K562 (cell line): ENCODE measurements at regions not wholly inside any gene's neighbourhood (a gene's known extent, or its start where the extent isn't known, plus 50 kb on each side); places are given as distances from the start of the nearest gene placed in this dataset.

Experiments used
- ATAC-seq: fragments of 200-7000 bp; cut with Tn5 transposase; 3 replicates; pipeline ENCODE4 v1.9.1; 2020; ENCODE audit warnings: moderate library complexity
- BruUV-seq: library from RNA; stranded (reverse); fragments of 400-500 nt; replicated peaks from 2 replicates; lab custom pipeline; 2021; lab: Mats Ljungman, UMichigan
- CTCF ChIA-PET: fragments of 300-600 bp; formaldehyde crosslinking; extraction: SDS; loops from one replicate; lab custom pipeline; 2021; ENCODE audit warnings: low intra/inter-chr PET ratio; lab: Yijun Ruan, JAX
- POLR2A ChIA-PET: fragments of 300-600, 350-650 bp; sonication (Branson Sonifier 250); formaldehyde crosslinking; extraction: SDS; loops from one replicate; lab custom pipeline; 2021; ENCODE audit warnings: antibody characterized with exemption, inconsistent platforms; lab: Yijun Ruan, JAX
- DNase-seq, 4 experiments: peaks; one replicate each; pipeline versions ENCODE4 v3.0.0 to v3.0.0-alpha.2; 2011 to 2018; ENCODE audit warnings: low spot score in 3 of 4, mixed read lengths in 3 of 4; ENCODE audit errors: extremely low read depth in 1 of 4
- FAIRE-seq: peaks from 2 replicates; lab custom pipeline; 2011; peaks lifted over from hg19 to GRCh38; lab: Jason Lieb, UNC
- H2AFZ ChIP-seq: 2 replicates; pipeline ENCODE4 v1.6.0; 2011; ENCODE audit warnings: low read depth, low read length, control low read depth, inconsistent platforms
- H3K27ac ChIP-seq: fragments of 200-600 bp; 3 replicates; pipeline ENCODE4 v1.8.0; 2011; ENCODE audit warnings: low read depth, mild to moderate bottlenecking, control low read depth, inconsistent platforms, low read length, moderate library complexity, mixed read lengths; ENCODE audit errors: extremely low read depth
- H3K27me3 ChIP-seq, 2 experiments: fragments of 300-600 bp in 1 of 2; 2 replicates in 1 of 2; 3 replicates in 1 of 2; pipeline versions ENCODE4 v1.6.0 to v1.8.0; 2011; ENCODE audit warnings: inconsistent platforms in 2 of 2, low read length in 2 of 2, mild to moderate bottlenecking in 1 of 2, mixed read lengths in 1 of 2, moderate library complexity in 1 of 2; ENCODE audit not compliant: control insufficient read depth in 2 of 2, insufficient read depth in 2 of 2
- H3K36me3 ChIP-seq: fragments of 300-600 bp; 3 replicates; pipeline ENCODE4 v1.8.0; 2011; ENCODE audit warnings: mild to moderate bottlenecking, low read length, inconsistent platforms; ENCODE audit not compliant: control insufficient read depth, insufficient read depth
- H3K4me1 ChIP-seq, 2 experiments: fragments of 200-600 bp in 1 of 2; replicated peaks in 1 of 2; 2 replicates in 1 of 2; 3 replicates in 1 of 2; pipeline versions ENCODE4 v1.5.1 to v1.8.0; 2011; ENCODE audit warnings: inconsistent platforms in 2 of 2, low read length in 2 of 2, mild to moderate bottlenecking in 1 of 2, mixed read lengths in 1 of 2, moderate library complexity in 1 of 2; ENCODE audit not compliant: control insufficient read depth in 2 of 2, insufficient read depth in 2 of 2
- H3K4me2 ChIP-seq: 2 replicates; pipeline ENCODE4 v1.6.1; 2011; ENCODE audit warnings: low read length, control low read depth, inconsistent platforms, mixed read lengths; ENCODE audit not compliant: insufficient read depth
- H3K4me3 ChIP-seq: fragments of 200-600 bp; sonication (generic), shearing (Covaris generic); 2 replicates; pipeline ENCODE4 v1.5.1; 2016; ENCODE audit warnings: control low read depth, inconsistent platforms
- H3K79me2 ChIP-seq: fragments of 200-600 bp; 3 replicates; pipeline ENCODE4 v1.8.0; 2011; ENCODE audit warnings: low read length, inconsistent platforms; ENCODE audit not compliant: control insufficient read depth, insufficient read depth
- H3K9ac ChIP-seq, 2 experiments: 2 replicates each; pipeline versions ENCODE4 v1.6.0 to v1.6.1; 2011; ENCODE audit warnings: low read depth in 2 of 2, low read length in 2 of 2, control low read depth in 1 of 2, inconsistent platforms in 1 of 2, mild to moderate bottlenecking in 1 of 2, mixed read lengths in 1 of 2; ENCODE audit not compliant: insufficient read depth in 1 of 2
- H3K9me1 ChIP-seq: one replicate; pipeline ENCODE4 v1.6.0; 2011; ENCODE audit warnings: inconsistent platforms, mild to moderate bottlenecking, low read length, moderate library complexity; ENCODE audit not compliant: control insufficient read depth, insufficient read depth
- H3K9me3 ChIP-seq: replicated peaks from 2 replicates; pipeline ENCODE4 v1.5.1; 2011; ENCODE audit warnings: low read depth, low read length, inconsistent platforms; ENCODE audit not compliant: control insufficient read depth, insufficient read depth
- H4K20me1 ChIP-seq: replicated peaks from 2 replicates; pipeline ENCODE4 v1.6.1; 2011; ENCODE audit warnings: low read length, inconsistent platforms, mixed read lengths; ENCODE audit not compliant: control insufficient read depth, insufficient read depth
- EHMT2 ChIP-seq: fragments of 450-650 bp; IDR thresholded peaks from 2 replicates; pipeline ENCODE4 v1.6.1; 2018; ENCODE audit warnings: antibody characterized with exemption
- LCOR ChIP-seq: sonication (generic); formaldehyde crosslinking; IDR thresholded peaks from 2 replicates; pipeline ENCODE4 v1.8.0; 2022; ENCODE audit warnings: mild to moderate bottlenecking, missing genetic modification reagents
- MEIS2 ChIP-seq: fragments of 450-650 bp; IDR thresholded peaks from 2 replicates; pipeline ENCODE4 v1.6.1; 2014; ENCODE audit warnings: mild to moderate bottlenecking; ENCODE audit not compliant: partially characterized antibody
- MIER1 ChIP-seq: fragments of 450-650 bp; IDR thresholded peaks from 2 replicates; pipeline ENCODE4 v1.6.1; 2016; ENCODE audit warnings: antibody characterized with exemption, mild to moderate bottlenecking, low read depth
- ZNF445 ChIP-seq: fragments of 250-450 bp; sonication (Bioruptor Pico); IDR thresholded peaks from 2 replicates; pipeline ENCODE4 v1.4.0; 2020; ENCODE audit warnings: low read depth, mild to moderate bottlenecking, moderate library complexity
- ZNF766 ChIP-seq: fragments of 200-800 bp; sonication (Bioruptor generic); conservative IDR thresholded peaks from 2 replicates; pipeline ENCODE4 v1.6.1; 2016; ENCODE audit warnings: missing genetic modification characterization, missing compliant biosample characterization
- WGBS: fragments of 100-300 bp; shearing (Covaris generic); methylation state at CpG from one replicate; pipeline ENCODE4 v1.1.6; 2016; ENCODE audit warnings: low coverage, mixed read lengths; ENCODE audit not compliant: insufficient coverage; ENCODE audit errors: missing lambda C conversion rate; 5-methylcytosine and 5-hydroxymethylcytosine counted together
- in situ Hi-C: fragments of 300-500 bp; cut with MboI; formaldehyde crosslinking; loops from 4 replicates; pipeline ENCODE4 v1.15.0; 2018; ENCODE audit warnings: inconsistent platforms, mixed read lengths
- intact Hi-C: fragments of 100-400 bp; cut with micrococcal nuclease; formaldehyde crosslinking; loops from 2 replicates; pipeline ENCODE4 v1.14.2; 2022
- TF ChIP-seq, protein P1 (sequence below), 2 experiments: fragments of 450-650 bp; IDR thresholded peaks; 2 replicates each; pipeline ENCODE4 v1.6.1; 2018; ENCODE audit warnings: mild to moderate bottlenecking in 2 of 2, low read depth in 1 of 2; ENCODE audit not compliant: partially characterized antibody in 2 of 2
- TF ChIP-seq, protein P2 (sequence below): fragments of 450-650 bp; IDR thresholded peaks from 2 replicates; pipeline ENCODE4 v1.6.1; 2016
- TF ChIP-seq, protein P3 (sequence below): IDR thresholded peaks from 2 replicates; pipeline ENCODE4 v1.6.1; 2011; ENCODE audit warnings: borderline replicate concordance, low read depth, mild to moderate bottlenecking, moderate library complexity, low read length; ENCODE audit not compliant: insufficient read depth, poor library complexity, severe bottlenecking
- TF ChIP-seq, protein P4 (sequence below), 3 experiments: IDR thresholded peaks in 2 of 3; conservative IDR thresholded peaks in 1 of 3; 2 replicates each; pipeline ENCODE4 v1.5.1; 2011 to 2012; ENCODE audit warnings: low read length in 3 of 3, mild to moderate bottlenecking in 3 of 3, control low read depth in 2 of 3, improper control_type of control experiment in 1 of 3, inconsistent platforms in 1 of 3, low read depth in 1 of 3, mixed read lengths in 1 of 3, moderate library complexity in 1 of 3; ENCODE audit not compliant: insufficient read depth in 2 of 3

DNA sequence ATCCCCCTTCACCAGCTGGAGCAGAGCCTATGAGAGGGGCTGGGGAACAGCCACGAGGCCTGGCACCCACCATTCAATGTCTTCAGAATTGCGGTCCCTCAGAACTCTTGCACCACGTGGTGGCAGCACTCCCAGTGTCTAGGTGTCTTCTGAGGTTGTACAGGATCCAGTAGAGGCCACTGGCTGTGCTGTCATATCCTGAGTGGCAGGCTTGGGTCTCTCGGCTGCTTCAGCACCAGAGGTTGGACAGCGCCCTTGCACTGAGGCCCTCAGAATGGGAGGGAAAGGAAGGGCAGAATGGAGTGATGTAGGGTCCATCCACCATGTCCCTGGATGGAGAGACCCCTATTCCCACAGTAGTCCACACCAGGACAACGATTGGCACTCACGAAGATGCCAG is 112.0 kb upstream of the TEKT4 start:
- BruUV-seq: no TSS peak
- intact Hi-C loops (loop anchor here (5.0 kb wide), 1 partner anchor 108 kb away; no protein-coding TSS in a partner anchor), in situ Hi-C loops (no loop called here)
- ATAC-seq: peak; percentile 72
- WGBS: 3% methylated on average over 5 of the region's 7 CpGs
- FAIRE-seq: peak; percentile 79
- no peaks in the 10 kb centered on the region for H3K4me1 ChIP-seq
- no peaks in the 10 kb centered on the region for H3K27me3 ChIP-seq
- no peaks in the 10 kb centered on the region for H3K9me3 ChIP-seq
- H3K9me1 ChIP-seq: no peaks in the 10 kb centered on the region
- POLR2A ChIA-PET: no interaction called here
- no peak overlapping the region for H3K27ac ChIP-seq
- no peaks in the 10 kb centered on the region for H4K20me1 ChIP-seq
- H3K4me3 ChIP-seq: no peak overlapping the region
- peak; percentile 24 to 60 (median 36) for DNase-seq
- H3K36me3 ChIP-seq: no peaks in the 10 kb centered on the region
- H3K9ac ChIP-seq: no peak overlapping the region
- H3K4me2 ChIP-seq: no peak overlapping the region
- no peaks in the 10 kb centered on the region for H3K79me2 ChIP-seq
- CTCF ChIA-PET: no interaction called here
- H2AFZ ChIP-seq: no peak overlapping the region
- TF ChIP-seq, protein P1, sequence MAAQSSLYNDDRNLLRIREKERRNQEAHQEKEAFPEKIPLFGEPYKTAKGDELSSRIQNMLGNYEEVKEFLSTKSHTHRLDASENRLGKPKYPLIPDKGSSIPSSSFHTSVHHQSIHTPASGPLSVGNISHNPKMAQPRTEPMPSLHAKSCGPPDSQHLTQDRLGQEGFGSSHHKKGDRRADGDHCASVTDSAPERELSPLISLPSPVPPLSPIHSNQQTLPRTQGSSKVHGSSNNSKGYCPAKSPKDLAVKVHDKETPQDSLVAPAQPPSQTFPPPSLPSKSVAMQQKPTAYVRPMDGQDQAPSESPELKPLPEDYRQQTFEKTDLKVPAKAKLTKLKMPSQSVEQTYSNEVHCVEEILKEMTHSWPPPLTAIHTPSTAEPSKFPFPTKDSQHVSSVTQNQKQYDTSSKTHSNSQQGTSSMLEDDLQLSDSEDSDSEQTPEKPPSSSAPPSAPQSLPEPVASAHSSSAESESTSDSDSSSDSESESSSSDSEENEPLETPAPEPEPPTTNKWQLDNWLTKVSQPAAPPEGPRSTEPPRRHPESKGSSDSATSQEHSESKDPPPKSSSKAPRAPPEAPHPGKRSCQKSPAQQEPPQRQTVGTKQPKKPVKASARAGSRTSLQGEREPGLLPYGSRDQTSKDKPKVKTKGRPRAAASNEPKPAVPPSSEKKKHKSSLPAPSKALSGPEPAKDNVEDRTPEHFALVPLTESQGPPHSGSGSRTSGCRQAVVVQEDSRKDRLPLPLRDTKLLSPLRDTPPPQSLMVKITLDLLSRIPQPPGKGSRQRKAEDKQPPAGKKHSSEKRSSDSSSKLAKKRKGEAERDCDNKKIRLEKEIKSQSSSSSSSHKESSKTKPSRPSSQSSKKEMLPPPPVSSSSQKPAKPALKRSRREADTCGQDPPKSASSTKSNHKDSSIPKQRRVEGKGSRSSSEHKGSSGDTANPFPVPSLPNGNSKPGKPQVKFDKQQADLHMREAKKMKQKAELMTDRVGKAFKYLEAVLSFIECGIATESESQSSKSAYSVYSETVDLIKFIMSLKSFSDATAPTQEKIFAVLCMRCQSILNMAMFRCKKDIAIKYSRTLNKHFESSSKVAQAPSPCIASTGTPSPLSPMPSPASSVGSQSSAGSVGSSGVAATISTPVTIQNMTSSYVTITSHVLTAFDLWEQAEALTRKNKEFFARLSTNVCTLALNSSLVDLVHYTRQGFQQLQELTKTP (IDR thresholded peaks at IDR 0.05; ENCODE audit: low read depth in 1 of 2, partially characterized antibody in 2 of 2): peak in 1 of 2 experiments; percentile 45
- peak; percentile 16 for TF ChIP-seq MEIS2
- TF ChIP-seq MIER1: peak; percentile 90
- TF ChIP-seq, protein P2, sequence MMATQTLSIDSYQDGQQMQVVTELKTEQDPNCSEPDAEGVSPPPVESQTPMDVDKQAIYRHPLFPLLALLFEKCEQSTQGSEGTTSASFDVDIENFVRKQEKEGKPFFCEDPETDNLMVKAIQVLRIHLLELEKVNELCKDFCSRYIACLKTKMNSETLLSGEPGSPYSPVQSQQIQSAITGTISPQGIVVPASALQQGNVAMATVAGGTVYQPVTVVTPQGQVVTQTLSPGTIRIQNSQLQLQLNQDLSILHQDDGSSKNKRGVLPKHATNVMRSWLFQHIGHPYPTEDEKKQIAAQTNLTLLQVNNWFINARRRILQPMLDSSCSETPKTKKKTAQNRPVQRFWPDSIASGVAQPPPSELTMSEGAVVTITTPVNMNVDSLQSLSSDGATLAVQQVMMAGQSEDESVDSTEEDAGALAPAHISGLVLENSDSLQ: peak; percentile 81
- peak; percentile 96 for TF ChIP-seq EHMT2
- TF ChIP-seq ZNF445 (CRISPR knock-in tag): no peak
- 0 out of 2 replicates have a peak, but pooled peaks have one; percentile 28 for TF ChIP-seq ZNF766 (CRISPR knock-in tag)
- TF ChIP-seq, protein P3, sequence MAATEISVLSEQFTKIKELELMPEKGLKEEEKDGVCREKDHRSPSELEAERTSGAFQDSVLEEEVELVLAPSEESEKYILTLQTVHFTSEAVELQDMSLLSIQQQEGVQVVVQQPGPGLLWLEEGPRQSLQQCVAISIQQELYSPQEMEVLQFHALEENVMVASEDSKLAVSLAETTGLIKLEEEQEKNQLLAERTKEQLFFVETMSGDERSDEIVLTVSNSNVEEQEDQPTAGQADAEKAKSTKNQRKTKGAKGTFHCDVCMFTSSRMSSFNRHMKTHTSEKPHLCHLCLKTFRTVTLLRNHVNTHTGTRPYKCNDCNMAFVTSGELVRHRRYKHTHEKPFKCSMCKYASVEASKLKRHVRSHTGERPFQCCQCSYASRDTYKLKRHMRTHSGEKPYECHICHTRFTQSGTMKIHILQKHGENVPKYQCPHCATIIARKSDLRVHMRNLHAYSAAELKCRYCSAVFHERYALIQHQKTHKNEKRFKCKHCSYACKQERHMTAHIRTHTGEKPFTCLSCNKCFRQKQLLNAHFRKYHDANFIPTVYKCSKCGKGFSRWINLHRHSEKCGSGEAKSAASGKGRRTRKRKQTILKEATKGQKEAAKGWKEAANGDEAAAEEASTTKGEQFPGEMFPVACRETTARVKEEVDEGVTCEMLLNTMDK: peak; percentile 2
- TF ChIP-seq, protein P4, sequence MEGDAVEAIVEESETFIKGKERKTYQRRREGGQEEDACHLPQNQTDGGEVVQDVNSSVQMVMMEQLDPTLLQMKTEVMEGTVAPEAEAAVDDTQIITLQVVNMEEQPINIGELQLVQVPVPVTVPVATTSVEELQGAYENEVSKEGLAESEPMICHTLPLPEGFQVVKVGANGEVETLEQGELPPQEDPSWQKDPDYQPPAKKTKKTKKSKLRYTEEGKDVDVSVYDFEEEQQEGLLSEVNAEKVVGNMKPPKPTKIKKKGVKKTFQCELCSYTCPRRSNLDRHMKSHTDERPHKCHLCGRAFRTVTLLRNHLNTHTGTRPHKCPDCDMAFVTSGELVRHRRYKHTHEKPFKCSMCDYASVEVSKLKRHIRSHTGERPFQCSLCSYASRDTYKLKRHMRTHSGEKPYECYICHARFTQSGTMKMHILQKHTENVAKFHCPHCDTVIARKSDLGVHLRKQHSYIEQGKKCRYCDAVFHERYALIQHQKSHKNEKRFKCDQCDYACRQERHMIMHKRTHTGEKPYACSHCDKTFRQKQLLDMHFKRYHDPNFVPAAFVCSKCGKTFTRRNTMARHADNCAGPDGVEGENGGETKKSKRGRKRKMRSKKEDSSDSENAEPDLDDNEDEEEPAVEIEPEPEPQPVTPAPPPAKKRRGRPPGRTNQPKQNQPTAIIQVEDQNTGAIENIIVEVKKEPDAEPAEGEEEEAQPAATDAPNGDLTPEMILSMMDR (IDR thresholded peaks at IDR 0.05 in 2 of 3, conservative IDR thresholded peaks at IDR 0.05 in 1 of 3; ENCODE audit: insufficient read depth in 2 of 3, low read depth in 1 of 3, low read length in 3 of 3): peak in 2 of 3 experiments; percentile 33 to 74; a peak in 4 of 6 replicates
- TF ChIP-seq LCOR: 0 out of 2 replicates have a peak, but pooled peaks have one; percentile 32
